ENCODE measurements at regions not wholly inside any gene's neighbourhood (a gene's known extent, or its start where the extent isn't known, plus 50 kb on each side); places are given as distances from the start of the nearest gene placed in this dataset.

GRCh38 chr1:163758977-163759670 is 437.4 kb downstream of the NUF2 start:
- no TSS peak for BruUV-seq (replicated peaks)

GRCh38 chr1:163761898-163762297 is 440.1 kb downstream of the NUF2 start:
- Histone ChIP-seq H3K27me3 (replicated peaks; ENCODE audit: insufficient read depth, low read depth, low read length, poor library complexity) (no peaks in the 10 kb centered on the region), H3K9me3 (ENCODE audit: low read depth, low read length, poor library complexity, severe bottlenecking) (no peaks in the 10 kb centered on the region), H3K36me3 (ENCODE audit: insufficient read depth, low read length, poor library complexity, severe bottlenecking) (no peaks in the 10 kb centered on the region), H3K4me3 (ENCODE audit: low read depth, low read length, poor library complexity, severe bottlenecking) (no peak overlapping the region), H3K27ac (ENCODE audit: low read depth, low read length, poor library complexity, severe bottlenecking) (no peak overlapping the region), H3K4me1 (ENCODE audit: insufficient read depth, low read length, poor library complexity, severe bottlenecking) (no peaks in the 10 kb centered on the region)
- no peak for DNase-seq (ENCODE audit: low spot score)
- no peak for TF ChIP-seq CTCF (conservative IDR thresholded peaks at IDR 0.05; ENCODE audit: low read depth, low read length)
- no peak for TF ChIP-seq EZH2 (IDR thresholded peaks at IDR 0.05; ENCODE audit: borderline replicate concordance, low read depth, low read length, poor library complexity, severe bottlenecking)
- intact Hi-C loops (cut with micrococcal nuclease; ENCODE audit: unreplicated experiment) = no loop called here
- no TSS peak for BruUV-seq (replicated peaks)
- ChIA-PET CTCF (no interaction called here), POLR2A (ENCODE audit: low non-redundant PET) (no interaction called here)

More at GRCh38 chr1:163758977-163759670, 437.4 kb downstream of the NUF2 start:
- Histone ChIP-seq H3K36me3 (ENCODE audit: insufficient read depth, low read length, poor library complexity, severe bottlenecking) (no peaks in the 10 kb centered on the region), H3K27me3 (replicated peaks; ENCODE audit: insufficient read depth, low read depth, low read length, poor library complexity) (no peaks in the 10 kb centered on the region), H3K4me1 (ENCODE audit: insufficient read depth, low read length, poor library complexity, severe bottlenecking) (no peaks in the 10 kb centered on the region), H3K27ac (ENCODE audit: low read depth, low read length, poor library complexity, severe bottlenecking) (no peak overlapping the region), H3K4me3 (ENCODE audit: low read depth, low read length, poor library complexity, severe bottlenecking) (no peak overlapping the region), H3K9me3 (ENCODE audit: low read depth, low read length, poor library complexity, severe bottlenecking) (peaks cover 2% of the 10 kb centered on the region)
- intact Hi-C loops (cut with micrococcal nuclease; ENCODE audit: unreplicated experiment) = no loop called here
- TF ChIP-seq CTCF (conservative IDR thresholded peaks at IDR 0.05; ENCODE audit: low read depth, low read length) (no peak), EZH2 (IDR thresholded peaks at IDR 0.05; ENCODE audit: borderline replicate concordance, low read depth, low read length, poor library complexity, severe bottlenecking) (no peak)
- POLR2A ChIA-PET (ENCODE audit: low non-redundant PET) = no interaction called here
- CTCF ChIA-PET = no interaction called here
- no peak for DNase-seq (ENCODE audit: low spot score)

- intact Hi-C loops (cut with micrococcal nuclease; ENCODE audit: unreplicated experiment) = no loop called here
These were observed 444.6 kb downstream of the NUF2 start for GRCh38 chr1:163766257-163766918.

More at GRCh38 chr1:163766257-163766918, 444.6 kb downstream of the NUF2 start:
- TF ChIP-seq CTCF (conservative IDR thresholded peaks at IDR 0.05; ENCODE audit: low read depth, low read length) (no peak), EZH2 (IDR thresholded peaks at IDR 0.05; ENCODE audit: borderline replicate concordance, low read depth, low read length, poor library complexity, severe bottlenecking) (no peak)
- Histone ChIP-seq H3K27ac (ENCODE audit: low read depth, low read length, poor library complexity, severe bottlenecking) (no peak overlapping the region), H3K4me3 (ENCODE audit: low read depth, low read length, poor library complexity, severe bottlenecking) (no peak overlapping the region), H3K36me3 (ENCODE audit: insufficient read depth, low read length, poor library complexity, severe bottlenecking) (no peaks in the 10 kb centered on the region), H3K4me1 (ENCODE audit: insufficient read depth, low read length, poor library complexity, severe bottlenecking) (no peaks in the 10 kb centered on the region), H3K9me3 (ENCODE audit: low read depth, low read length, poor library complexity, severe bottlenecking) (no peaks in the 10 kb centered on the region), H3K27me3 (replicated peaks; ENCODE audit: insufficient read depth, low read depth, low read length, poor library complexity) (no peaks in the 10 kb centered on the region)
- BruUV-seq (replicated peaks) = no TSS peak
- ChIA-PET CTCF (no interaction called here), POLR2A (ENCODE audit: low non-redundant PET) (no interaction called here)
- no peak for DNase-seq (ENCODE audit: low spot score)
